ENCODE measurements at regions not wholly inside any gene's neighbourhood (a gene's known extent, or its start where the extent isn't known, plus 50 kb on each side); places are given as distances from the start of the nearest gene placed in this dataset.
"Not testable (repeated sequence)": the region's sequence is repeated elsewhere in the genome, so short reads cannot be mapped to it uniquely, and the experiment has no call there.

DNA sequence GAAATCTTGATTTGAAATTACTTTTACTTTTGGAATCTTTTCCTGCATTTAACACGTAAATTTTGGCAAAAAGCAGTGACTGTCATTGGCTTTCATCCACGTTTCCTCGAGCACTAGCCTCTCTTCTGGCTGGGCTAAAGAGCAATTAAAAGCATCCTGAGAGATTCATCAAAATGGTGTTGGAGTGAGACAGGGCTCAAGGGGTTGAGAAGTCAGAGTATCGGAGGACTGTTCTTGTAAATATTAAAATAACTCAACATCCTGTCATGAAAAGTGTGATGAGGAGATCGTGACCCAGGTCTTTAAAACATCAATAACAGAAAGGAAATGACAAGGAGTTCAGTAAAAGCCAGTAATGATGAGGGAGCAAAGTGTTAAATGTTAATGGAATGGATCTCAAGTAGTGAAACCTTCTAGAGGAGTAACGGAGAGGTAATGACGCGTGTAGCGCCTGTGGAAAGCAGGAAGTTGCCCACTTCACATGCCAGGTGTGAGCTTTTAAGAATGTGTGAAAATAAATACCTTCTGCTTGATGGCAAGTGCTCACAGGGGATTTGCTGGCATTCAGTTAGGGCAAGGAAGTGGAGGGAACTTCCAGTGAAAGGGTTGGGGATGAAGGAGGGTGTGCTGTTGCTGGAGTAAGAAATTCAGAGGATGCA lies 754.4 kb downstream of the ADCYAP1 start:
- TF ChIP-seq, protein P1, sequence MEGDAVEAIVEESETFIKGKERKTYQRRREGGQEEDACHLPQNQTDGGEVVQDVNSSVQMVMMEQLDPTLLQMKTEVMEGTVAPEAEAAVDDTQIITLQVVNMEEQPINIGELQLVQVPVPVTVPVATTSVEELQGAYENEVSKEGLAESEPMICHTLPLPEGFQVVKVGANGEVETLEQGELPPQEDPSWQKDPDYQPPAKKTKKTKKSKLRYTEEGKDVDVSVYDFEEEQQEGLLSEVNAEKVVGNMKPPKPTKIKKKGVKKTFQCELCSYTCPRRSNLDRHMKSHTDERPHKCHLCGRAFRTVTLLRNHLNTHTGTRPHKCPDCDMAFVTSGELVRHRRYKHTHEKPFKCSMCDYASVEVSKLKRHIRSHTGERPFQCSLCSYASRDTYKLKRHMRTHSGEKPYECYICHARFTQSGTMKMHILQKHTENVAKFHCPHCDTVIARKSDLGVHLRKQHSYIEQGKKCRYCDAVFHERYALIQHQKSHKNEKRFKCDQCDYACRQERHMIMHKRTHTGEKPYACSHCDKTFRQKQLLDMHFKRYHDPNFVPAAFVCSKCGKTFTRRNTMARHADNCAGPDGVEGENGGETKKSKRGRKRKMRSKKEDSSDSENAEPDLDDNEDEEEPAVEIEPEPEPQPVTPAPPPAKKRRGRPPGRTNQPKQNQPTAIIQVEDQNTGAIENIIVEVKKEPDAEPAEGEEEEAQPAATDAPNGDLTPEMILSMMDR (IDR thresholded peaks at IDR 0.05; ENCODE audit: poor library complexity, severe bottlenecking) = no peak
- no peak for DNase-seq (ENCODE audit: low spot score)
- no peak for ATAC-seq (ENCODE audit: low read depth)

GRCh38 chr18:1663879-1664705 lies 759.4 kb downstream of the ADCYAP1 start:
- no peak for DNase-seq (ENCODE audit: low spot score)
- Histone ChIP-seq H3K36me3 (ENCODE audit: low read depth) (no peaks in the 10 kb centered on the region), H3K4me3 (ENCODE audit: severe bottlenecking) (no peak overlapping the region), H3K4me1 (ENCODE audit: insufficient read depth, poor library complexity, severe bottlenecking) (no peaks in the 10 kb centered on the region), H3K27ac (ENCODE audit: poor library complexity, severe bottlenecking) (no peak overlapping the region), H3K27me3 (ENCODE audit: insufficient read depth, poor library complexity, severe bottlenecking) (peaks cover 6% of the 10 kb centered on the region), H3K9me3 (ENCODE audit: severe bottlenecking) (no peaks in the 10 kb centered on the region)
- TF ChIP-seq, protein P1 (IDR thresholded peaks at IDR 0.05; ENCODE audit: poor library complexity, severe bottlenecking) = peak; percentile 87
- ATAC-seq (ENCODE audit: low read depth) = peak; percentile 54; the same call in 2 of the 3 replicates

More for the DNA sequence above, 754.4 kb downstream of the ADCYAP1 start:
- no peak overlapping the region for H3K4me3 ChIP-seq (ENCODE audit: severe bottlenecking)
- no peaks in the 10 kb centered on the region for H3K36me3 ChIP-seq (ENCODE audit: low read depth)
- H3K4me1 ChIP-seq (ENCODE audit: insufficient read depth, poor library complexity, severe bottlenecking) = no peaks in the 10 kb centered on the region
- H3K27me3 ChIP-seq (ENCODE audit: insufficient read depth, poor library complexity, severe bottlenecking) = peaks cover 6% of the 10 kb centered on the region
- no peak overlapping the region for H3K27ac ChIP-seq (ENCODE audit: poor library complexity, severe bottlenecking)
- no peaks in the 10 kb centered on the region for H3K9me3 ChIP-seq (ENCODE audit: severe bottlenecking)

GRCh38 chr18:1665079-1665478 lies 760.4 kb downstream of the ADCYAP1 start:
- no peak for DNase-seq (ENCODE audit: low spot score)
- no peak for ATAC-seq (ENCODE audit: low read depth)
- peaks cover 6% of the 10 kb centered on the region for H3K27me3 ChIP-seq (ENCODE audit: insufficient read depth, poor library complexity, severe bottlenecking)
- TF ChIP-seq, protein P1 (IDR thresholded peaks at IDR 0.05; ENCODE audit: poor library complexity, severe bottlenecking) = no peak
- H3K4me3 ChIP-seq (ENCODE audit: severe bottlenecking) = no peak overlapping the region
- no peaks in the 10 kb centered on the region for H3K9me3 ChIP-seq (ENCODE audit: severe bottlenecking)
- no peaks in the 10 kb centered on the region for H3K36me3 ChIP-seq (ENCODE audit: low read depth)
- H3K27ac ChIP-seq (ENCODE audit: poor library complexity, severe bottlenecking) = no peak overlapping the region
- no peaks in the 10 kb centered on the region for H3K4me1 ChIP-seq (ENCODE audit: insufficient read depth, poor library complexity, severe bottlenecking)

DNA sequence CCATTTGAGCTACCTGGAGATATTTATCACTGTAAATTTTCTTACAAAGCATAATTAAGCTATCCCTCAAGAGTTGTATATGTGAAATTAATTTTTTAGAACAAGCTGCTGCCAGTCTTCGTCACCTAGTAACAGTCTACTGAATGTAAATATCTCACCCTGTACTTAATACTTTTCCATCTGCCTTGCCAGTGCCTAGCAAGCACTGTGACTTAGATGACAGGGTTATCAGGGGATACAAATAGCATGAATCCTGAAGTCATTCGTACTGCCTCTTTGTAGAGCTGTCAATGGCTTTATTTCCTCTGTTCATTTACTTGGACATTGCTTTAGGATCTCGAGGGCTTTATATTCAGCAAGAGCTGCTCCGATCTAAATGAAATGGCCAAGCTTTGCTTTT lies 763.6 kb downstream of the ADCYAP1 start:
- Histone ChIP-seq H3K36me3 (ENCODE audit: low read depth) (no peaks in the 10 kb centered on the region), H3K9me3 (ENCODE audit: severe bottlenecking) (peaks cover 5% of the 10 kb centered on the region), H3K4me3 (ENCODE audit: severe bottlenecking) (no peak overlapping the region), H3K4me1 (ENCODE audit: insufficient read depth, poor library complexity, severe bottlenecking) (no peaks in the 10 kb centered on the region), H3K27me3 (ENCODE audit: insufficient read depth, poor library complexity, severe bottlenecking) (peaks cover 3% of the 10 kb centered on the region), H3K27ac (ENCODE audit: poor library complexity, severe bottlenecking) (no peak overlapping the region)
- DNase-seq (ENCODE audit: low spot score) = no peak
- ATAC-seq (ENCODE audit: low read depth) = no peak
- TF ChIP-seq, protein P1 (IDR thresholded peaks at IDR 0.05; ENCODE audit: poor library complexity, severe bottlenecking) = no peak

DNA sequence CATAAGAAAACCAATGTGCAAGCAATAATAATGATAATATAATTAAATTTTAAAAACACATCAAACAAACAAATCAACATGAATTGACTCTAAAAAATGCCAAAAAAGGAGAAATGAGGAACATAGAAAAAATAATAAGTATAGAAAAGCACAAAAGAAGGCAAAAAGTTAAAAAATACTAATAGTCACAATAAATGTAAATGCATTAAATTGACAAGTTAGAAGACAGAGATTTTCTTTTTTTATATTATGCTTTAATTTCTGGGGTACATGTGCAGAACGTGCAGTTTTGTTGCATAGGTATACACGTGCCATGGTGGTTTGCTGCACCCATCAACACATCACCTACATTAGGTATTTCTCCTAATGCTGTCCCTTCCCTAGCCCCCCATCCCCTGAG lies 767.0 kb downstream of the ADCYAP1 start:
- ATAC-seq (ENCODE audit: low read depth); H3K36me3 ChIP-seq (ENCODE audit: low read depth); H3K27me3 ChIP-seq (ENCODE audit: insufficient read depth, poor library complexity, severe bottlenecking); H3K4me3 ChIP-seq (ENCODE audit: severe bottlenecking); H3K4me1 ChIP-seq (ENCODE audit: insufficient read depth, poor library complexity, severe bottlenecking); H3K27ac ChIP-seq (ENCODE audit: poor library complexity, severe bottlenecking); H3K9me3 ChIP-seq (ENCODE audit: severe bottlenecking); DNase-seq (ENCODE audit: low spot score): not testable (repeated sequence)
